ENCODE measurements at regions not wholly inside any gene's neighbourhood (a gene's known extent, or its start where the extent isn't known, plus 50 kb on each side); places are given as distances from the start of the nearest gene placed in this dataset.

GRCh38 chr12:58309806-58310205, 368.4 kb downstream of the ATP23 start:
- no peak for FAIRE-seq
- peak; percentile 90 for DNase-seq (ENCODE audit: low read depth)
- TF ChIP-seq CTCF (IDR thresholded peaks at IDR 0.05; ENCODE audit: insufficient read depth, low read length, severe bottlenecking), result no peak
- H3K4me3 ChIP-seq (ENCODE audit: low read depth, low read length), result no peak overlapping the region
- no peaks in the 10 kb centered on the region for H3K27me3 ChIP-seq (ENCODE audit: control insufficient read depth, insufficient read depth, low read length)
- H3K36me3 ChIP-seq (ENCODE audit: control insufficient read depth, insufficient read depth, low read length), result no peaks in the 10 kb centered on the region

- TF ChIP-seq CTCF (IDR thresholded peaks at IDR 0.05; ENCODE audit: insufficient read depth, low read length, severe bottlenecking), result no peak
- no peaks in the 10 kb centered on the region for H3K27me3 ChIP-seq (ENCODE audit: control insufficient read depth, insufficient read depth, low read length)
- H3K4me3 ChIP-seq (ENCODE audit: low read depth, low read length), result no peak overlapping the region
- FAIRE-seq (no peak), DNase-seq (ENCODE audit: low read depth) (peak; percentile 36)
- no peaks in the 10 kb centered on the region for H3K36me3 ChIP-seq (ENCODE audit: control insufficient read depth, insufficient read depth, low read length)
Observed at GRCh38 chr12:58310368-58310767, 369.0 kb downstream of the ATP23 start.

- DNase-seq (ENCODE audit: low read depth), result peak; percentile 99
- Histone ChIP-seq H3K4me3 (ENCODE audit: low read depth, low read length) (no peak overlapping the region), H3K27me3 (ENCODE audit: control insufficient read depth, insufficient read depth, low read length) (no peaks in the 10 kb centered on the region), H3K36me3 (ENCODE audit: control insufficient read depth, insufficient read depth, low read length) (no peaks in the 10 kb centered on the region)
- FAIRE-seq, result no peak
- no peak for TF ChIP-seq CTCF (IDR thresholded peaks at IDR 0.05; ENCODE audit: insufficient read depth, low read length, severe bottlenecking)
Observed at GRCh38 chr12:58310809-58311622, 369.6 kb downstream of the ATP23 start.

- H3K27me3 ChIP-seq (ENCODE audit: control insufficient read depth, insufficient read depth, low read length), result no peaks in the 10 kb centered on the region
- H3K4me3 ChIP-seq (ENCODE audit: low read depth, low read length), result no peak overlapping the region
- FAIRE-seq (no peak), DNase-seq (ENCODE audit: low read depth) (peak; percentile 78)
- no peak for TF ChIP-seq CTCF (IDR thresholded peaks at IDR 0.05; ENCODE audit: insufficient read depth, low read length, severe bottlenecking)
- no peaks in the 10 kb centered on the region for H3K36me3 ChIP-seq (ENCODE audit: control insufficient read depth, insufficient read depth, low read length)
Observed at GRCh38 chr12:58313091-58313855, 371.9 kb downstream of the ATP23 start.

- Histone ChIP-seq H3K27me3 (ENCODE audit: control insufficient read depth, insufficient read depth, low read length) (no peaks in the 10 kb centered on the region), H3K36me3 (ENCODE audit: control insufficient read depth, insufficient read depth, low read length) (no peaks in the 10 kb centered on the region), H3K4me3 (ENCODE audit: low read depth, low read length) (no peak overlapping the region)
- peak; percentile 74 for DNase-seq (ENCODE audit: low read depth)
- TF ChIP-seq CTCF (IDR thresholded peaks at IDR 0.05; ENCODE audit: insufficient read depth, low read length, severe bottlenecking), result no peak
- no peak for FAIRE-seq
Observed at GRCh38 chr12:58314610-58315009, 373.2 kb downstream of the ATP23 start.

Measured in bronchial epithelial cell (primary cell).